COLO668 (cell line): ENCODE measurements at regions not wholly inside any gene's neighbourhood (a gene's known extent, or its start where the extent isn't known, plus 50 kb on each side); places are given as distances from the start of the nearest gene placed in this dataset.

ENCODE experiments used
- DNase-seq: peaks from one replicate; lab custom pipeline; 2025; ENCODE audit not compliant: unreplicated experiment; lab: John Stamatoyannopoulos, UW

DNA sequence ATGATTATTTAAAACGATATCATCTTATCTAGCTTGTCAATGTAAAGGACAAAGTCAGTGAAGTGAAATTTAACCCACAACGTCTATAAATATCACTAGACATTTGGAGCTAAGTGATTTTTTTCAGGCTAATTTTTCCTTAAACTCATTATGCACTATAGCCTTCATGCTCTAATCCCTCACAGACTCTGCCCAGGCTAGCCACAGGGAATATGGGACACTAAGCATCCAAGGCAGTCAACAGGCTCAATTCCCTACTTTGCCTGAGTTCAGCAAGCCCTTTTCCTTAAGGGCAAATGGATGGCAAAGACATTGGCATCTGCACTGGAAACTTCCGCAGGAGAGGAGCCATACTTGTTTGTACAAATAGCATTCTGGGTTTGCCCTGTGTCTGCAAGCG is 577.0 kb downstream of the LMO4 start:
- DNase-seq: no peak

DNA sequence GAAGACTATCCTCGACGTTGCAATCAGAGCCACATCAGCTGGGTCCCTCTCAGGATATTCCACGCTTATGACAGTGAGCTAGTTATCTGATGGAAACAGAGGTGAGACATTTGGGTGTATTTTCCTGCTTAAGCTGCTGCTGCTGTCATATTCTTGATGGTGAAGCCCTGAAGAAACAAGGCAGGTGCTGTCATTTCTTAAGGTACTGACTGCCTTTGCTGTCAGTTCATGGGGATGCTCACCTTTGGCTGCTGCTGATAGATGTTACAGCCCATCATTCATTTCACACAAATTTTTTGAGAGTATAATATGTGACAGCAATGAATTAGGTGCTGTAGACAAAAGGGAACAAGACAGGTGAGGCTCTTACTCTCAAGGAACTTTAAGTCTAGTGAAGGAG is 577.4 kb downstream of the LMO4 start:
- DNase-seq: no peak

DNA sequence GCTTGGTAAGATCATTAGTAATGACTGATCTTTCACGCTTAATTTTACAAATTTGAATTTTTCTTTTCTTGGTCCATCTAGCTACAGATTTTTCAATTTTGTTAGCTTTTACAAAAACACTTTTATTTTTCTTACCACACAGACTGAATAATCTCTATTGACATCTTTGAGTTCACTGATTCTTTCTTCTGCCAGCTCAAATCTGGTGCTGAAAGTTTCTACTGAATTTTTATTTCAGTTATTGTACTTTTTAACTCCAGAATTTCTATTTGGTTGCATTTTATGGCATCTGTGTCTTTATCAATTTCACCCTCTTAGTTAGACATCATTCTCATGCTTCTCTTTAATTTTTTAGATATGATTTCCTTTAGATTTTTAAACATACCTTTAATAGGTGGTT is 584.7 kb downstream of the LMO4 start:
- DNase-seq: no peak

DNA sequence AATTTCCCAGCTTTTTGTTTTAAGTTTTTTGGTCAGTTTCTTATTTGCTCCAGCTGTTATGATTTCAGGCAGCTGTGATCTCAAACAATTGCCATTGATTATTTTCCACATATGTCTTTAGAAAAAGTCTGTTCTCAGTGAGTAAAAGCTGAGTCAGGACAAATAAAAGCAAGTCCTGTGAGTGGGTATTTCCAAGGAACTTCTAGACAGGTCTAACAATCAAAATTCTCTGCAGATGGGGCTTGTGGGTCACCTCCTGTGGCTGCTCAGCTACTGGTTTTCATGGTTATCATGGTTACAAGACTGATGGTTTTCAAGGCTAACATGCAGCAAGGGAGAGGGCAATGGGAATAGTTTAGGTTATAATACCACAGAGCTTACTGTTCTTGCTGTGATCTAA is 585.7 kb downstream of the LMO4 start:
- DNase-seq: no peak

DNA sequence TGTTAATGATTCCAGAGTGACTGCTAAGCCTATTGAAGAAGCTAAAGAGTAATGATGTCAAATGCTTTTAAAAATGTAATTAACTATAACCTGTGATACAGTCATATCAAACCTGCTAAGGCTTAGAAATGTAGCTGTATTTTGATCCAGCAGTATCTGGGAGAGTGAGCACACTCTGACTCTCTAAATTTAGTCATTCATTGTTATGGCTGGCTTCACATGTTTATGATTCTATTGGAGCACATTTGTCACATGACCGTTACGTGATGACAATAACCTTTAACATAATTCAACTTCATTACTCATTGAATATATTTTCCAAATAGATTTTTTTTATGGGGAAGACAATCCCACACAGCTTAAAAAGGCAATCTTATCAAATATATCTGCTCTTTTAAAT is 587.1 kb downstream of the LMO4 start:
- no peak for DNase-seq

DNA sequence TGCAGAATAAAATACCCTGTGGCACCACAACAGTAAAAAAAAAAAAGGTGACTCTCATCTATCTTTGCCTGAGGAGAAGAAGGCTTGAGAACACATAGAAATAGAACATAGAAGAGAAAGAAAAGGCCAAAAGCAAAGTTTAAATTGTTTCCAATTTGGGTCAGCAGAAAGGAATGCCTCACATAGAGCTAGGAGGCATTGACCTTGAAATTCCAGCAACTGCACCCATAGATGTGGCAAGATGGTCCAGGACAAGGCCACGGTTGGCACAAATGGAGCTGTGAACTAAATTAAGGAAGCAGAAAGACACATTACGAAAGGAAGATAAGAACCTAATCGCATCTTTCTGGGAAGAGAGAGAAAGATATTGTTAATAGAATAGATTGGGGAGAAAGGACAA is 588.3 kb downstream of the LMO4 start:
- no peak for DNase-seq

DNA sequence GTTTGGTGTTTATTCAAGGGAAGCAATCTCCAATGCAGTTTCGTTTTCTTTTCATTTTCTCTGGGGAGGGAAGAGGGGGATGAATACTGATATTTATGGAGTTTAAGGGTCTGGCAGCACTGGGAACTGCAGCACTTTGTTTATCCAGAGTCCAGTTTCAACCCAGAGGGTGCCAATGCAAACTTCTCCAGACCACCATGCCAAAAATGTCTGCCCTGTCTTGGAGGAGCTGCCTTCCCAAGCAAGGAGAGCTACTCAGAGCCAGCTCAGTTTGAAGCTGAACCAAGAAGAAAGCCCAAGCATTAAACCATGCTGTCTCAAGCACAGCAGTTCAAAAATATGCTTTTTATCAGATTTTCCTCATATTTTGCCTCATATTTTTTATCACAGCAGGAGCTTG is 589.7 kb downstream of the LMO4 start:
- no peak for DNase-seq

DNA sequence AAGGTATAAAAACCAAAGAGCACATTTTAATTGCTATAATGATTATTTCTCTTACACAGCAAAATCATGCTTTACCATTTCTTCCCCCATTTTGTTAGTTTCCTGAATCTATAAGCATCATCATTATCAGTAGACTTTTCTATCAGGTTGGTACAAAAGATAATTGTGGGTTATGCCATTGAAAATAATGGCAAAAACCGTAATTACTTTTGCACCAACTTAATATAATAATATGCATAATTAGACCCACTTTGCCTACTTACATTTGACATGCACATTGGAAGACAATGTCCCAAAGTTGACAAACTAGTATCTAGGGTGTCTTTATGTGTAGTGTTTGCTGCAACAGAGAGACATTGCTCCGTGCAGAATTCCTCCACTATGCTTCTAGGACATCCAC is 594.2 kb downstream of the LMO4 start:
- DNase-seq: no peak

DNA sequence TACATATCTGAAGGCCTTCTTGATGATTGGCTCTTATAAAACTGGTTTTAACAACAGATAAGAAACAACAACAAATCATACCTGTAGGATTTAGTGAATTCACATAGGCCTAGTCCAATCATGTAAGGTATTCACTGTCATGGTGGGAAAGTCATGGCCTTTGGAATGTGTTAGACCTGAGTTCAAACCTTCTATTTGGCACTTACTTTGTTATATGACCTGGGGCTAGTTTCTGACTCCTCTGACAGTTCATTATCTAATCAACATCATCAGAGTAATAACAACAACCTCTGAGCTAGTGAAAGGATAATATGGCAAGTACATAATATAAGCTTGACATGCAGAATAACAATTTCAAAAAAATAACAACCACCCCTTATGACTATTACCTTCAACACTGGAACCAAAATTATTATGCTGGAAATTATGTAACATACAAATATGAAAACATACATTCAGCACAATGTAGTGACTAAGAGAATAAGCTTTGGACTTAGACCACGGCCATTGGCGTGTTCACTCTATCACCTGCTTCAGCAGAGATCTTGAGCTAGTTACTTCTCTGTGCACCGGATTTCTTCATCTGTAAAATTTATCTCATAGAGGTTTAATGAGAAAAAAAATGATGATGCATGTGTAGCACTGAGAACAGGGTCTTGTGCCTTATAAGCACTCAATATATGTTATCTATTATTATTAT is 597.6 kb downstream of the LMO4 start:
- no peak for DNase-seq

DNA sequence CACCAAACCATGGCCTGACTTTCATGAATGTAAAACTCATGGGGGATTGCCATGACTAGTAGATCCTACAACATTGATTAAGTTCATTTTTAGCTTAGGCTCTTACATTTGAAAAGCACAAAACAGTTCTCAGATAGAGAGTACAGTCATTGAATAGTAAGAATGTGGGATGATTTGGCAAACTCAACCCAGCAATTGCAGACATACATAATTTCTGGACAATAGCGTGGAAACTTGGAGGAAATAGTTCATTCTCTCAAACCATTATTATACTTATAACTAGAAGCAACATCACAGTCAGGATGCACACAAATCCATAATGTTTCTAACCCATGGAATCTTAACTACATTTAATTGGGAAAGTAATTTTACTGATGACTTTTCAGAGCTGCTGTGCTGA is 598.2 kb downstream of the LMO4 start:
- DNase-seq: no peak

DNA sequence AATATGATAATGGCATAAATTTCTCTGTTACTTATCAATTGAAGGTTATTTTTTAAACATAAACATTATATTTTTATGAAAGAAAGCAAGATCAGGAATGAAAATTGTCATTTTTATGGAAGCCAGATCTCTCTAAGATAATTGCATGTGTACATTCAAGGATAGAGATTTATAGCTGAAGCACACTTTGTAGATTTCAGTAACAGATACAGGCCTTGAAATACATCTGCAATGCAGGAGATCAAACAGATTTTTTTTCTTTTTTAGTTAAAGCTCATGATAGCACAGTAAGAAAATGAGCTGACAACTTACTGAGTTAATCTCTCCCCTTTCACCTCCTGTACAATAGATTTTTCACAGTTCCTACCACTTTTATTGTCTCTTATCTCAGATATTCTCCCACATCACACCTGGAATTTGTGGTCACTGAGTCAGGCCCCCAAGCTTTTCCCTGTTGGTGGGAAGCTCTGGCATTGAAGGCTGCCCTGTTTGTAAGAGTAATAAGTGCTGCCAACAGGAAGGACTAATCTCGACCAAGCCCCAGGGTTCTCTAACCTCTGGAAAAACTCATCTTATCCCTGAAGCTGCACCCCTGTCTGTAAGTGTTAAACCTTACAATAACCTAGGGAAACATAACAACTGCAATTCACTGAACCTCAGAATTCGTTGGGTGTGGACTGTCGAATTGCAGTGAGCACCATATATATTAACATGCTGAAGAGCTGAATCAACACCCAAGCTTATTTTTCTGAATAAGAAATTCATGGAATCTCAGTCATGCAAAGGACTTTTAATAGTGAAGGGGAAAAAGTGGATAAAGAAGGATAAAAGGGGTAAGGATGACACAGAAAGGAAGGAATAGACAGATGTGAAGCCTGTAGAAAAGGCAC is 599.0 kb downstream of the LMO4 start:
- no peak for DNase-seq

DNA sequence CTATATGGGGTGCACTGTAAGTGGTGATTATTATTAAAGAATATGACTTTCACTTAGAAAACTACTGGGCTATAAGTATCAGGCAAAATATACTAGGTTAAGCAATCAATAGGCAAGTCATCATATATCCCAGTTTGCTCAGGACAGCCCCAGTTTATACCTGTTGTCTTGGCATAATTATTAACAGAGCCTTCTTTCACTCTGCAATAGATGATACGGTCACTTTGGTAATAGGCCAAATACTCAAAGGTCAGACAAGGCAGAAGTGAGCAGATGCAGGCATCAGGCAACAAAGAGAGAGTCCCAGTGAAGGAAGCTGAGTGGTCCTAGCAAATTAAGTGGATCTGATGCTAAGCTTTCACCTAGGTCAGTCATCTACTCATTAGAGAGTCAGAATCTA is 599.9 kb downstream of the LMO4 start:
- no peak for DNase-seq

DNA sequence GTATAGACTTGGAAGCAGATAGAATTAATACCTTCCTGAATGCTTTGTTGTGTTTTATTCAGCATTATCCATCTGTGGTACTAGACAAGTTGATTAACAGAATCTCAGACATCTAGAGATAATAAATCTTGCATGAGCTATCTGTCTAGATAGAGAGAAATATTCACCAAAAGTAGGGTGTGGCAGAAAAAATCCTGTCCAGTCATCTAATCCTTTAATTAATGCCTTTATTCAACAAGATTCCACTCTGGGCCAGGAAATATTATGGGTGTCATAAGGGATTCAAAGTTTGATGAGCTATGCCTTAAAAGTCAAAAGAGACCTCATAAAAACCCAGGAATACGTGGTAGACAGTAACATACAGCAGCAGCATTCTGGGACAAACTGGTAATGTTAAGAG is 601.2 kb downstream of the LMO4 start:
- DNase-seq: no peak

DNA sequence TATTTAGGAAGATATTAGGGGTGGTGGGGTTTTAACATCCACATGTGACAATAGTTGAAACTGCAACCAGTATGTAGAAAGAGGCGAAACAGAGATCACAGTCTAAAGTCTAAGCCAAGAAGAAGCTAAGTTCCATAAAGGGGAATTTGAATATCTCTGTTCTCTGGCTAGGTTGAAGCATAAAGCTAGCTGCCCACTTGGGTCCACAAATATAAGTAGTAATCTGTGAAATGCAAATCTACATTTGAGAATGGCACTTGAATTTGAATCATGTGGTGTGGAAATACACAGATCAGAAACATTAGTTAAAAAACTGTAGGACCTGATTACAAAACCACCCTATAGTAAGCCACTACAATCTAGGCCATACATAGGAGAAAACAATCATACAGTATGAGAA is 602.1 kb downstream of the LMO4 start:
- no peak for DNase-seq

DNA sequence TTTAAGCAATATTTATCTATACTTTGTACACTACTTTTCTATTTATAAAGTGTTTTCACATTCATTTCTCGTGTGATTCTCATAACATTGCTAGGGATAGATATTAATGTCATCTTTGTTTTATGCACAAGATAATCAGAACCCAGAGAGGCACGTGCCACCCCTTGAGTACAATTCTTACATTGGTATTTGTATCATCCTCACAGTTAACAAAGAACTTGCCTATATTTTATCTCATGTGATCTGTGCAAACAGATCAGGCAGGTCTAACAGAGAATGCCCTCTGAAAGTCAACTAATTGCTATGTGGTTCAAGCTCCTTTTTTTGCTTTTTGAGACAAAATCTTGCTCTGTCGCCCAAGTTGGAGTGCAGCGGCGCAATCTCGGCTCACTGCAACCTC is 604.5 kb downstream of the LMO4 start:
- DNase-seq: no peak

DNA sequence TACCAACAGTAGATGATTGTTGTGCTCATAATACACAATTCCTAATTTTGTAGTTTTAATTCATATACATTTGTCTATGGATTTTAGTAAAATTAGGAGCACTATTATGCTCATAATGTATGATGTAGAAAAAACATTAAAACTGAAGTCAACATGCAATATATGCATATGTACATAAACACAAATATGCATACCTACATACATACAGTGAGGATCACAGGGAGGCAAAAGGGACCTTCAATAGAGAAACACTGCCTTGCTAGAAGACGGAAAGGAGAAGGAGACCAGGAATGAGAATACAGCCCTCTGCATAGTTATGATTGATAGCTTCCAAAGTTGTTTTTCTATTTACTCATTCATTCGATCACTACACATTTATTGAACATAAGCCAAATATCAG is 606.5 kb downstream of the LMO4 start:
- no peak for DNase-seq

DNA sequence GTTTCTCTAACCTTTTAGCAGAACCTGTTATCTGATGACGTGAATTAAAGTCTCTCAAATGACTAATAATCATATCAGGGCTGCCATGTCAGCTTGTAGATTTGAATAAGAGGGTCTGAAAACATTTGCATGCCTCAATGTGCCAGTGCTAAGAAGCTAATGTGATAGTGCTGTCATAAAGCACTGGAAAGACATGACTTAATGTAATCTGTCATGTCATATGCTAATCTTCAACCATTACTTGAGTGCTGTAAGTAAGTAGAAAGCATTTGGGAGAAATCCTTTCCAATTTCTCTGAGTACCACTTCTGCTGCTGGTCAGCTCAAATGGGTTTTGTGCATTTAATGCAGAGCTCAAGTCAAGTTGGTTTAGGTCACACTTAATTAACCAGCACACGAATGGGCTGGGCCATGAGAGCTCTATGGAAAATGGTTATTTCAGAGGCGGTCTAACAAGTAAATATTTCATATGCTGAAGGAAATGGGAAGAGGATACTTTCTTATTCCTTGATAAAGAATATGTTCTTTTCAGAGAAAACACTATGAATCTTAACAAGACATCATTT is 609.2 kb downstream of the LMO4 start:
- DNase-seq: no peak

DNA sequence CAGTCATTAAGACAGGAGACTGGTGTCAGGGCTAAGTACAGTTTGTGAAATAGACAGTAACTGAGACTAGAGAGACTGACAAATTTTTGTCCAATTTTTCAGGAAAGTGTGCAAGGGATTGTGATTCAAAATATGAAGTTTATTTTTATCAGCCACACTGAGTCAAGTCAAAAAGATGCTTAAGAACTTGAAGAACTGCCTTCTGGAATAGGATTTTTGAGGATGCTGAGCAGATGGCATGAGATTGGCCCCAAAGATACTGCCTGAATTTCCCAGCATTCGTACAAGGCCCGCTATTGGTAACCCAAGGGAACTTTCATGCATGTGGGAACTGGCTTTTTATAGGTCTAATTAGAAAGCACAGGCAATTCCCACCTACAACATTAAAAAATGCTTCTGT is 610.0 kb downstream of the LMO4 start:
- no peak for DNase-seq

DNA sequence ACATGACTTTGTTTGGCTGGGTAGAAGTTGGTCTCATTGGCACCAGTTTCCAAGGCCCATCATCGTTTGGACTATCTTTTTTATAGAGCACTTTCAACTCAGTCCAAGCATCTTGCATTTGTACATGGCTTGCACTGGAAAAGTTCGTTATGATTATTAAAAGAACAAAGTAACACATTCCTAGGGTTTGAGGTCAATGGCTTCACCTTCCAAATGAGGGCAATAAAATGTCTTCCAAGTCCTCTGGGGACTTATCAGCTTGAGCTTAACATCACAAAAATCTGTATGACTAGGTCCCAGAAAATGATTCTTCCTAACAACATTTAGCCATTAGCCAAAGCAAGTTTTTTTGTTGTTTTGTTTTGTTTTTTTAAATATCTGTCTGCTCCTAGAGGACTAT is 610.8 kb downstream of the LMO4 start:
- no peak for DNase-seq

DNA sequence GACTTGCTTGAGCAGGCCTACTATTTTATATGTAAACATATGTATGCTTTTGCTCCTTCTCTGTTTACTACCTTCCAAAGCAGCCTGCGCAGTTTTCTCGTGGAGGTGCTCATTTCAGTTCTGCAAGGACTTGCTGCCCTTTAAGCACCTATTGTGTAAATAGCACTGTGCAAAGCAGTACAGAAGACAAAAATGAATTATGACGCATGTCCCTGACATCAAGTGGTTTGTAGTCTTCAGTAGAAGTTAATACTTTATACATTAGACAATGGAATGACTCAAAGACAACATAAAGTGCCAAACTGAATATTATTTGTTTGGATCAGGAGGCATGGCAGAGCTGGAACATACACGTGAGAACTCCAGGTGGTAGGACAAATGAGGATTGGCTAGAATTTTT is 611.7 kb downstream of the LMO4 start:
- DNase-seq: peak; percentile 18

DNA sequence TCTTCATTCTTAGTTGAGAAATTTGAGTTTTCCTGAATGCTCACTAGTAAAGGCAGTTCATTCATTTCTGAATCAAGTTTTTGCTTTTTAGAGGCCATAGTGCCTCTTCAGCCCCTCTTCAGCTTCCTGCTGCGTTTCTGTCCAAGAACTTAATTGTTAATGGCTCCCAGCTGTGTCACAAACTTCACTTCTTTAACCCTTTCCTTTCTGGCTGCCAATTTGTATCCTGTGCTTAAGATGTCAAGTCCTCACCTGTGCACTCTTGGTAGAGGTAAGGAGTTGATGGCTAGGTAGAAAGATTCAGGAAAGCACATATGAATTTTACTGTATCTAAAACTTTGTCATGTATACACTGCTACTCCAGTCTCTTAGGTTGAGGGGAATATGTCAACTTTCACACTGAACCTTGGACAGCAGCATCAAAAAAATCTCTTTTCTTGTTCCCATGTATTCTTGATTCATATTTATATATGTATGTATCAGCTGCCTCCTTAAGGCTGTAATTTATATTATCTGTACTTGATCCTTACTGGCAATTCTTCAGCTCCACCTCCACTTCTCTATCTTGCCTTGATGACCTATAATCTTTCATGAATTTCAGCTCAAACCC is 612.8 kb downstream of the LMO4 start:
- DNase-seq: no peak

DNA sequence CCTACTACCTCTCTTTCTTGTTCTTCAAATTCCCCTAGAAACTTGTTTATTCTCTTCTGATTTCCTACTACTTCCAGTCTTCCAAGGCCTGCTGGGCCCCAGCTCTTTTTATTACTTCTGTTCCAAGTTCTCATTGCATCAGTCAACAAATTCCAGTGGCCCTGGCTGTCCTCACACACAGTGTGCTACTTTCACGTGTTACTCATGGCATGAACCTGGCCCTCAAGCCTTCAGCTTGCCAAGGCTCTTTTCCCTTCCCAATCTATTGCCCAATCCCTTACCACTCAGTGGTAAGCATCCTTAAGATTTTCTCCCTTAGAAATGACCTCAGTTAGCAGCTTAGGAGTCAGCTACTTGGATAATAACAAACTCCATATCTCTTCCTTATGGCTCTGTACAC is 613.5 kb downstream of the LMO4 start:
- no peak for DNase-seq
